ENCODE measurements at regions not wholly inside any gene's neighbourhood (a gene's known extent, or its start where the extent isn't known, plus 50 kb on each side); places are given as distances from the start of the nearest gene placed in this dataset.

DNA sequence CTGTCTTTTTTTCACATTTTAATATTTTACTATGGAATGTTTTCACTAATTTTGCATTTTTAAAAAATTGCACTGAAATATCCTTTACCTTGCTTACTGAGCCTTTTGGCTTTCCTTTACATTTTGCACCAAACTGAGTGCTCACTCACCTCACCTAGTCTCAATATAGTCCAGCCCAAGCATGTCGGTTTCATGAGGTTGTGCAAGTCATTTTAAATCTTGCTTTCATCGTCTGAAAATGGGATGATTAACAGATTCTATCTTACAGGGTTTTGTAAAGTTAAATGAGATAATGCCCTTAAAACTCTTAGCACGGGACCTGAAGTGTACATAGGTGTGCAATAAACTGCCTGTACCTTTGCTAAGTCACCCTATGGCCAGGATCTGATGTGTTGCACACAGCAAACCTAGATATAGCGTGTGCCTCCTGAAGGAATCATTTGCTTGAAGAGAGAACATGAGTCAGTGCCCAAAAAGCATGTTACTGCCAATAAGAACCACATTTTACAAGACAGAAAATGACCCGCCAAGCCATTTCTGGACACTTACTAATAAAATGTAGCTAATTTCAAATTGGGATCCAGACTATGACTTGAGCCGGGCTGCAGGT is 199.8 kb downstream of the JCAD start:
- CTCF ChIA-PET = interaction anchor here (0.9 to 1.6 kb wide), 5 partner anchors 24 to 363 kb away, joined by 3 to 5 read pairs (median 3); no protein-coding TSS in a partner anchor
- H3K4me3 ChIP-seq (ENCODE audit: low read depth, low read length) = no peak overlapping the region
- POLR2A ChIA-PET = interaction anchor here (0.6 to 0.7 kb wide), 2 partner anchors 10 to 219 kb away, joined by 3 to 5 read pairs; no protein-coding TSS in a partner anchor
- DNase-seq (ENCODE audit: low read depth, low spot score) = no peak
- TF ChIP-seq, protein P1, sequence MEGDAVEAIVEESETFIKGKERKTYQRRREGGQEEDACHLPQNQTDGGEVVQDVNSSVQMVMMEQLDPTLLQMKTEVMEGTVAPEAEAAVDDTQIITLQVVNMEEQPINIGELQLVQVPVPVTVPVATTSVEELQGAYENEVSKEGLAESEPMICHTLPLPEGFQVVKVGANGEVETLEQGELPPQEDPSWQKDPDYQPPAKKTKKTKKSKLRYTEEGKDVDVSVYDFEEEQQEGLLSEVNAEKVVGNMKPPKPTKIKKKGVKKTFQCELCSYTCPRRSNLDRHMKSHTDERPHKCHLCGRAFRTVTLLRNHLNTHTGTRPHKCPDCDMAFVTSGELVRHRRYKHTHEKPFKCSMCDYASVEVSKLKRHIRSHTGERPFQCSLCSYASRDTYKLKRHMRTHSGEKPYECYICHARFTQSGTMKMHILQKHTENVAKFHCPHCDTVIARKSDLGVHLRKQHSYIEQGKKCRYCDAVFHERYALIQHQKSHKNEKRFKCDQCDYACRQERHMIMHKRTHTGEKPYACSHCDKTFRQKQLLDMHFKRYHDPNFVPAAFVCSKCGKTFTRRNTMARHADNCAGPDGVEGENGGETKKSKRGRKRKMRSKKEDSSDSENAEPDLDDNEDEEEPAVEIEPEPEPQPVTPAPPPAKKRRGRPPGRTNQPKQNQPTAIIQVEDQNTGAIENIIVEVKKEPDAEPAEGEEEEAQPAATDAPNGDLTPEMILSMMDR (IDR thresholded peaks at IDR 0.05; ENCODE audit: insufficient read depth, low read length, missing control alignments) = no peak

DNA sequence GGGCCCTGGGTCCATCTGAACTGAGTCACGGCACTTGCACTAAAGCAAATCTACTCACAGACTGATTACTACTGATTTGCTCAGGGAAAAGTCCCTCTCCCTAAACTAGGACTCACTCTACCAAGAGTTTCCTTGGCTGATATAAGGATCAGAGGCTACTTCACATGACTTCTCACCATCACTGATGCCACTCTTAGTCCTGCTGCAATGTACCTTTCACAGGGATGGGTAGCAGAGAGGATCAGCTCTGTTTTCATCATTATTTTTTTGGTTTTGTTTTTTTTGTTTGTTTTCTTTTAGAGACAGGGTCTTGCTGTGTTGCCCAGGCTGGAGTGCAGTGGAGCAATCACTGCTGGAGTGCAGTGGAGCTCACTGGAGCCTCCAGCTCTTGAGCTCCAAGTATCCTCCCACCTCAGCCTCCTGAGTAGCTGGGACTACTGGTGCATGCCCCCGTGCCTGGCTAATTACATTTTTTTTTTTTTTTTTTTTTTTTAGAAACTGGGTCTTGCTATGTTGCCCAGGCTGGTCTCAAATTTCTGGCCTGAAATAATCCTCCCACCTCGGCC is 200.6 kb downstream of the JCAD start:
- TF ChIP-seq, protein P1 (IDR thresholded peaks at IDR 0.05; ENCODE audit: insufficient read depth, low read length, missing control alignments) = no peak
- ChIA-PET POLR2A (interaction anchor here (0.6 kb wide), 1 partner anchor 37 kb away, joined by 3 read pairs; no protein-coding TSS in a partner anchor), CTCF (interaction anchor here (0.7 to 1.9 kb wide), 12 partner anchors 9 to 362 kb away, joined by 3 to 11 read pairs (median 3); no protein-coding TSS in a partner anchor)

DNA sequence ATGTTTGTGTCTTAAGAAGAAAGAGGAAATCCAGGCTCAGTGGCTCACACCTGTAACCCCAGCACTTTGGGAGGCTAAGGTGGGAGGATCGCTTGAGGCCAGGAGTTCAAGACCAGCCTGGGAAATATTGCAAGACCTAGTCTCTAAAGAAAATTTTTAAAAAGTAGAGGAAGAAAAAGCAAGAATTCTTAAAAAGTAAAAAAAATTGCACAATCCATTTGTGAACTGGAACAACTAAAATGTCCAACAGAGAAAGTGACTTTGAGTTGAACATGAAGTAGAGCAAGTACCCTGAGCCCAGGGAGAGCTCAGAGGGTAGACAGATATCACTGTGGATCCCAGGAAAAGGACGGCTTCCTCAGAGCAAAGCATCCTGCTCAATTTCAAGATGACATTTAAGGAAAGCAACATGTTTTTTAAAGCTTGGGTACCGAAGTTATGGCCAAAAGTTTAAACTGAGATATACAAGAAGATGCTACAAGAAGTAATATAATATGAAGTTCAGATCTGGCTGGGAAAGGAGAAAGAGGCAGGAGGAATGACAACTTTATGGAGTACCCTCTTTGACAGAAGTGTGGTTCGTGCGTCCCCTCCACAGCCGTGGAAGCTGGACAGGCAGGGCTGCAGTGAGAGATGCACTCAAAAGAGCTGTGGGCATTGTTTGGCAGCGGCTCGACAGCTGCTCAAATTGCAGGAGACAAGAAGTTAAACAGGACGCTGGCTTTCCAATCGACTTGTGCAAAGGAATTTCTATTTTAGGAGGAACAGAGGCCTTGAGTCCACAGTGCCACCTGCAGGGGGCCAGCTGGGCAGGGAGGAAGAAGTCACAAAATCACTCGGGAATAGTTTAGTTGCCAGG is 201.3 kb downstream of the JCAD start:
- CTCF ChIA-PET = interaction anchor here (0.7 to 1.9 kb wide), 14 partner anchors 8 to 356 kb away, joined by 3 to 11 read pairs (median 3); no protein-coding TSS in a partner anchor
- no peak overlapping the region for H3K4me3 ChIP-seq (ENCODE audit: low read depth, low read length)
- peak; percentile 23 for DNase-seq (ENCODE audit: low read depth, low spot score)
- POLR2A ChIA-PET = interaction anchor here (0.6 kb wide), 1 partner anchor 37 kb away, joined by 3 read pairs; no protein-coding TSS in a partner anchor
- TF ChIP-seq, protein P1 (IDR thresholded peaks at IDR 0.05; ENCODE audit: insufficient read depth, low read length, missing control alignments) = peak; percentile 69

More for the DNA sequence above, 200.6 kb downstream of the JCAD start:
- DNase-seq (ENCODE audit: low read depth, low spot score) = no peak
- no peak overlapping the region for H3K4me3 ChIP-seq (ENCODE audit: low read depth, low read length)

DNA sequence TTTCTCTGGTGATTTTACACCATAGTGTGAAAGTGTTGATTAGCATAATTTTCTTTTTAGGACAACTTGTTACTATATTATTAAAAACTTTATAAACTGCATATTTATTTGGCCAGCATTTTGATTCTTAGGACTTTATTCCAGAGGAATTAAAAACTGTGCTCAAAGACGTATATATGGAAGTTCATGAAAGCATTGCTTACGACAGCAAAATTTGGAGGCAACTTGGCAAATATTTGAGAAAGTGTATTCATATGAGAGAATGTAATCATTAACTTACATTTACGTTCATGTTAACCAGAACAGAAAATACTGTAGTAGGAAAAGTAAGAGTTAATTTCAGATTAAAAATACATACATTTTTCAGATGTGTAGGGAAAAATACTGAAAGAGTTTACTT is 203.1 kb downstream of the JCAD start:
- POLR2A ChIA-PET = no interaction called here

DNA sequence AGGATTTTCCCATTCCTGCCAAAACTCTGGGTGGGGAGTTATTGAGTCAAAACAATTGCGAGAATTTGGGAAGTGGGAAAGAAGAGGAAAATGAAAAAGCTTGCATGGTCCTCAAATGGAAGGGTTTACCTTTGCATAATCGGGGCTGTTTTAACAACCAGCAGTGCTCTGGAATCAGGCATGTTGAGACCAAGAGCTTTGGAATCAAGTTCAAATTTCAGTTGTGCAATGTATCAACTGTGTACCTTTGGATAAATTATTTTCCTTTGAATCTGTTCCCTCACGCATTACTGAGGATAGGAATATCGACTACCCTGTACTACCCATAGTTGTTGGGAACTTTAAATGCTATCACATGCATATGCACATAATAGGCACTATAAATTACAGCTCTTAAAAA is 205.5 kb downstream of the JCAD start:
- DNase-seq (ENCODE audit: low read depth, low spot score) = no peak
- ChIA-PET POLR2A (no interaction called here), CTCF (no interaction called here)
- TF ChIP-seq, protein P1 (IDR thresholded peaks at IDR 0.05; ENCODE audit: insufficient read depth, low read length, missing control alignments) = no peak
- H3K4me3 ChIP-seq (ENCODE audit: low read depth, low read length) = no peak overlapping the region

More for the DNA sequence above, 203.1 kb downstream of the JCAD start:
- no peak overlapping the region for H3K4me3 ChIP-seq (ENCODE audit: low read depth, low read length)
- DNase-seq (ENCODE audit: low read depth, low spot score) = no peak
- CTCF ChIA-PET = no interaction called here
- TF ChIP-seq, protein P1 (IDR thresholded peaks at IDR 0.05; ENCODE audit: insufficient read depth, low read length, missing control alignments) = no peak

Data from AG04449 (cell line).